GM23338 (cell line): ENCODE measurements at regions not wholly inside any gene's neighbourhood (a gene's known extent, or its start where the extent isn't known, plus 50 kb on each side); places are given as distances from the start of the nearest gene placed in this dataset.

Source experiments
- ATAC-seq: fragments of 200-7000 bp; cut with Tn5 transposase; 3 replicates; pipeline ENCODE4 v1.9.1; 2020
- DNase-seq: peaks from one replicate; pipeline ENCODE4 v3.0.0-alpha.2; 2015; ENCODE audit warnings: low spot score
- H2AFZ ChIP-seq: fragments of 200-600 bp; sonication (generic); 2 replicates; pipeline ENCODE4 v1.8.0; 2016; ENCODE audit warnings: antibody characterized with exemption, mild to moderate bottlenecking, moderate library complexity
- H3F3A ChIP-seq: fragments of 200-600 bp; sonication (generic); replicated peaks from 2 replicates; pipeline ENCODE4 v1.8.0; 2017; ENCODE audit warnings: antibody characterized with exemption, mixed run types, low read depth
- H3K27ac ChIP-seq: fragments of 200-600 bp; sonication (generic); 2 replicates; pipeline ENCODE4 v1.6.1; 2016; ENCODE audit warnings: low read depth
- H3K27me3 ChIP-seq: fragments of 200-600 bp; sonication (generic); 2 replicates; pipeline ENCODE4 v1.8.0; 2016; ENCODE audit warnings: mild to moderate bottlenecking, mixed run types, moderate library complexity; ENCODE audit not compliant: insufficient read depth
- H3K36me3 ChIP-seq: fragments of 200-600 bp; sonication (generic); 2 replicates; pipeline ENCODE4 v1.8.0; 2016; ENCODE audit warnings: mild to moderate bottlenecking; ENCODE audit not compliant: insufficient read depth
- H3K4me1 ChIP-seq: fragments of 200-600 bp; sonication (generic); 2 replicates; pipeline ENCODE4 v1.8.0; 2016; ENCODE audit warnings: mild to moderate bottlenecking, moderate library complexity; ENCODE audit not compliant: insufficient read depth
- H3K4me2 ChIP-seq: fragments of 200-600 bp; sonication (generic); 2 replicates; pipeline ENCODE4 v1.7.1; 2017; ENCODE audit warnings: mixed run types
- H3K4me3 ChIP-seq: fragments of 200-600 bp; sonication (generic); 2 replicates; pipeline ENCODE4 v1.6.1; 2016; ENCODE audit warnings: mixed run types
- H3K79me2 ChIP-seq: fragments of 200-600 bp; sonication (generic); replicated peaks from 2 replicates; pipeline ENCODE4 v1.8.0; 2017; ENCODE audit warnings: mild to moderate bottlenecking; ENCODE audit not compliant: insufficient read depth
- H3K9me2 ChIP-seq: fragments of 200-600 bp; sonication (generic); 2 replicates; pipeline ENCODE4 v1.8.0; 2017; ENCODE audit not compliant: insufficient read depth
- H4K20me1 ChIP-seq: fragments of 200-600 bp; sonication (generic); replicated peaks from 2 replicates; pipeline ENCODE4 v1.8.0; 2017; ENCODE audit warnings: mild to moderate bottlenecking; ENCODE audit not compliant: insufficient read depth
- H3K27ac Mint-ChIP-seq: 2 replicates; pipeline ENCODE4 v1.8.0; 2020; ENCODE audit warnings: inconsistent platforms, mild to moderate bottlenecking, moderate library complexity, mixed read lengths
- H3K27me3 Mint-ChIP-seq: 3 replicates; pipeline ENCODE4 v1.8.0; 2022; ENCODE audit warnings: low read depth, mild to moderate bottlenecking, moderate library complexity, mixed read lengths, inconsistent platforms; ENCODE audit not compliant: insufficient read depth, poor library complexity
- H3K36me3 Mint-ChIP-seq: 3 replicates; pipeline ENCODE4 v1.8.0; 2021; ENCODE audit warnings: low read depth, mild to moderate bottlenecking, inconsistent platforms, moderate library complexity, mixed read lengths
- H3K4me1 Mint-ChIP-seq: 3 replicates; pipeline ENCODE4 v1.8.0; 2020; ENCODE audit warnings: mild to moderate bottlenecking, inconsistent platforms, mixed read lengths
- H3K4me3 Mint-ChIP-seq: 3 replicates; pipeline ENCODE4 v1.8.0; 2021; ENCODE audit warnings: moderate library complexity, mild to moderate bottlenecking, inconsistent platforms, mixed read lengths
- H3K9me3 Mint-ChIP-seq: 3 replicates; pipeline ENCODE4 v1.8.0; 2020; ENCODE audit warnings: moderate library complexity, mild to moderate bottlenecking, inconsistent platforms, mixed read lengths
- EZH2 ChIP-seq: fragments of 200-600 bp; sonication (generic); IDR thresholded peaks from one replicate; pipeline ENCODE4 v1.8.0; 2017; ENCODE audit warnings: antibody characterized with exemption, mild to moderate bottlenecking, low read depth; ENCODE audit not compliant: unreplicated experiment
- JUNB ChIP-seq: IDR thresholded peaks from one replicate; pipeline ENCODE4 v1.6.1; 2016; ENCODE audit warnings: antibody characterized with exemption; ENCODE audit not compliant: unreplicated experiment
- NANOG ChIP-seq: IDR thresholded peaks from 2 replicates; pipeline ENCODE4 v1.6.1; 2016; ENCODE audit warnings: antibody characterized with exemption, borderline replicate concordance
- POLR2AphosphoS5 ChIP-seq: IDR thresholded peaks from 2 replicates; pipeline ENCODE4 v1.6.1; 2016; ENCODE audit warnings: antibody characterized with exemption, low read depth
- ZNF331 ChIP-seq: fragments of 250-450 bp; sonication (Bioruptor Pico); IDR thresholded peaks from 2 replicates; pipeline ENCODE4 v1.5.0; 2020; ENCODE audit warnings: low read depth, mild to moderate bottlenecking, moderate library complexity
- TF ChIP-seq, protein P1 (sequence below): IDR thresholded peaks from 2 replicates; pipeline ENCODE4 v1.6.1; 2016; ENCODE audit warnings: antibody characterized with exemption
- TF ChIP-seq, protein P2 (sequence below): IDR thresholded peaks from one replicate; pipeline ENCODE4 v1.6.1; 2018; ENCODE audit warnings: antibody characterized with exemption; ENCODE audit not compliant: unreplicated experiment

DNA sequence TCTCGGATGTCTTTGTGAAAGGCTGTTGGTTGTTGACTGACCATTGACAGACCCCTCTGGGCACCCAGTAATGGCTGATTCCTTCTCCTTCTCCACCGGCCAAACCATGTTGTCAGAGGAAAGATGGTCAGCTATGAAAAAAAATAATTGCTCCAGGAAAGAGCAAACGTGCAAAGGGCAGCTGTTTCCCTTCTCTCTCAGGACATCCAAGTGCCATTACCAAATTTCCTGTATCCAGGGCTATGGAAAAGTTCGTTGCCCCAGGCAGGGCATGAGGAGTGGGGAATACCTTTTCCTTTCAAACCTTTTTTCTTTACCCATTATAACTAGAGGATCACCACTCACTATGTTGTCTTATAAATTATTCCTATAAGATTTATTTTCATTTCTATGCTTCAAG is 321.5 kb upstream of the HNRNPA3 start:
- H3K4me1 Mint-ChIP-seq = no peaks in the 10 kb centered on the region
- H3K9me3 Mint-ChIP-seq = no peaks in the 10 kb centered on the region; the same call in 2 of the 3 replicates
- Histone ChIP-seq H4K20me1 (no peaks in the 10 kb centered on the region), H3K9me2 (no peaks in the 10 kb centered on the region), H3K4me1 (no peaks in the 10 kb centered on the region), H3K36me3 (no peaks in the 10 kb centered on the region), H3K4me3 (no peak overlapping the region), H3K27ac (no peak overlapping the region), H3F3A (no peaks in the 10 kb centered on the region), H3K79me2 (no peaks in the 10 kb centered on the region), H3K27me3 (no peaks in the 10 kb centered on the region), H2AFZ (no peak overlapping the region), H3K4me2 (no peak overlapping the region)
- no peak for TF ChIP-seq NANOG
- H3K27me3 Mint-ChIP-seq = no peaks in the 10 kb centered on the region
- H3K4me3 Mint-ChIP-seq = no peak overlapping the region
- no peak for DNase-seq
- no peak for ATAC-seq
- H3K36me3 Mint-ChIP-seq = no peaks in the 10 kb centered on the region
- no peak overlapping the region for H3K27ac Mint-ChIP-seq

DNA sequence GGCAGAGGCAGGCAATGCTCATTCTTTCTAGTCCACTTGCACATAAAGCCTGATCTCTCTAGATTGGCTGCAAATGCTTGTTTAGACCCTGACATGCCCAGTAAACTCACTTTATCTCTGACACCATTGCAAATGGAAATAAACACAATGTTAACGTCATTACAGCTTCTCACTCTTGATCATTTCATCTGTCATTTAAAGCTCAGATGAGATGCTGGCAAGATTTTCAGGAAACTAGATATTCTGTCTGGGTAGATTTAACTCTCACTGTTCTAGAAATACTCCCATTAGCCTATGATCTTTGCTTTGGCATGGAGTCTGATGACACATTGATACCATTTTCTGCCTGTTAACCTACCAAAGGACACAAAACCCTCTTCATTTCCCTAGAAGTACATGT is 320.7 kb upstream of the HNRNPA3 start:
- H3K4me3 Mint-ChIP-seq = no peak overlapping the region
- H3K4me3 ChIP-seq = no peak overlapping the region
- no peak overlapping the region for H3K27ac Mint-ChIP-seq
- ATAC-seq (no peak), DNase-seq (no peak)
- no peaks in the 10 kb centered on the region for H3K27me3 ChIP-seq
- no peaks in the 10 kb centered on the region for H3K36me3 ChIP-seq
- H3K27ac ChIP-seq = no peak overlapping the region
- H3K9me2 ChIP-seq = no peaks in the 10 kb centered on the region
- H3K4me1 Mint-ChIP-seq = no peaks in the 10 kb centered on the region
- no peaks in the 10 kb centered on the region for H4K20me1 ChIP-seq
- no peak overlapping the region for H3K4me2 ChIP-seq
- H3K36me3 Mint-ChIP-seq = no peaks in the 10 kb centered on the region
- no peaks in the 10 kb centered on the region for H3F3A ChIP-seq
- H3K9me3 Mint-ChIP-seq = no peaks in the 10 kb centered on the region; the same call in 2 of the 3 replicates
- H3K4me1 ChIP-seq = no peaks in the 10 kb centered on the region
- TF ChIP-seq ZNF331 (CRISPR knock-in tag) (no peak), EZH2 (no peak), NANOG (no peak)
- H3K79me2 ChIP-seq = no peaks in the 10 kb centered on the region
- H2AFZ ChIP-seq = no peak overlapping the region
- H3K27me3 Mint-ChIP-seq = no peaks in the 10 kb centered on the region

DNA sequence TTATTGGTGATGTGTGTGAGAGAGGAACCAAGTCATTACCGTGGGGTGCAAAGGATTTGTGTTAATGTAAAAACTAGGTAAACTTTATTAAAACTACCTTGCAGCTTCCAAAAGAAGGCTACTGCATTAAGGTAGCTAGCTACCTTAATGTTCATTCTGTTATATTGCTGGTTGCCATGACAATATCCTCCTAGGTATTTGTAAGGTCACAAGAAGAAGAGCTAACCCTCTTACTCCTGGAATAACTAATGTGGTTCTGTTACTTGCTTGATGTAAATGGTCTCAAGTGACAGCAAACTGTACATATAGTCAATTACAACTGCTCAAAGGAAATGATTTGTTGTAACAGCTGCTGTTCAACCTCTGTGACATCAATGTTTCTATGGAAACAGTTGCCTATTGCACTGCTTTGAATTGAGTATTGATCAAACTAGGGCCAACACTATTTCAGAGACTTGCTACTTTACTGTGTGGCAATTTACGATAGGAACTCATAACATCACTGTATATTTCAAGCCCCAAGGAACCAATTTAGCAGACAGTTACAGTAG is 319.8 kb upstream of the HNRNPA3 start:
- Histone ChIP-seq H3K27ac (no peak overlapping the region), H3K36me3 (no peaks in the 10 kb centered on the region), H3K9me2 (no peaks in the 10 kb centered on the region), H4K20me1 (no peaks in the 10 kb centered on the region), H2AFZ (no peak overlapping the region), H3K4me2 (no peak overlapping the region), H3F3A (no peaks in the 10 kb centered on the region), H3K79me2 (no peaks in the 10 kb centered on the region), H3K27me3 (no peaks in the 10 kb centered on the region), H3K4me3 (no peak overlapping the region), H3K4me1 (no peaks in the 10 kb centered on the region)
- Mint-ChIP-seq H3K36me3 (no peaks in the 10 kb centered on the region), H3K4me1 (no peaks in the 10 kb centered on the region), H3K27me3 (peaks cover 2% of the 10 kb centered on the region), H3K27ac (no peak overlapping the region), H3K9me3 (no peaks in the 10 kb centered on the region; the same call in 2 of the 3 replicates), H3K4me3 (no peak overlapping the region)
- ATAC-seq = no peak
- no peak for DNase-seq
- TF ChIP-seq, protein P1, sequence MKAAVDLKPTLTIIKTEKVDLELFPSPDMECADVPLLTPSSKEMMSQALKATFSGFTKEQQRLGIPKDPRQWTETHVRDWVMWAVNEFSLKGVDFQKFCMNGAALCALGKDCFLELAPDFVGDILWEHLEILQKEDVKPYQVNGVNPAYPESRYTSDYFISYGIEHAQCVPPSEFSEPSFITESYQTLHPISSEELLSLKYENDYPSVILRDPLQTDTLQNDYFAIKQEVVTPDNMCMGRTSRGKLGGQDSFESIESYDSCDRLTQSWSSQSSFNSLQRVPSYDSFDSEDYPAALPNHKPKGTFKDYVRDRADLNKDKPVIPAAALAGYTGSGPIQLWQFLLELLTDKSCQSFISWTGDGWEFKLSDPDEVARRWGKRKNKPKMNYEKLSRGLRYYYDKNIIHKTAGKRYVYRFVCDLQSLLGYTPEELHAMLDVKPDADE = no peak
- TF ChIP-seq, protein P2, sequence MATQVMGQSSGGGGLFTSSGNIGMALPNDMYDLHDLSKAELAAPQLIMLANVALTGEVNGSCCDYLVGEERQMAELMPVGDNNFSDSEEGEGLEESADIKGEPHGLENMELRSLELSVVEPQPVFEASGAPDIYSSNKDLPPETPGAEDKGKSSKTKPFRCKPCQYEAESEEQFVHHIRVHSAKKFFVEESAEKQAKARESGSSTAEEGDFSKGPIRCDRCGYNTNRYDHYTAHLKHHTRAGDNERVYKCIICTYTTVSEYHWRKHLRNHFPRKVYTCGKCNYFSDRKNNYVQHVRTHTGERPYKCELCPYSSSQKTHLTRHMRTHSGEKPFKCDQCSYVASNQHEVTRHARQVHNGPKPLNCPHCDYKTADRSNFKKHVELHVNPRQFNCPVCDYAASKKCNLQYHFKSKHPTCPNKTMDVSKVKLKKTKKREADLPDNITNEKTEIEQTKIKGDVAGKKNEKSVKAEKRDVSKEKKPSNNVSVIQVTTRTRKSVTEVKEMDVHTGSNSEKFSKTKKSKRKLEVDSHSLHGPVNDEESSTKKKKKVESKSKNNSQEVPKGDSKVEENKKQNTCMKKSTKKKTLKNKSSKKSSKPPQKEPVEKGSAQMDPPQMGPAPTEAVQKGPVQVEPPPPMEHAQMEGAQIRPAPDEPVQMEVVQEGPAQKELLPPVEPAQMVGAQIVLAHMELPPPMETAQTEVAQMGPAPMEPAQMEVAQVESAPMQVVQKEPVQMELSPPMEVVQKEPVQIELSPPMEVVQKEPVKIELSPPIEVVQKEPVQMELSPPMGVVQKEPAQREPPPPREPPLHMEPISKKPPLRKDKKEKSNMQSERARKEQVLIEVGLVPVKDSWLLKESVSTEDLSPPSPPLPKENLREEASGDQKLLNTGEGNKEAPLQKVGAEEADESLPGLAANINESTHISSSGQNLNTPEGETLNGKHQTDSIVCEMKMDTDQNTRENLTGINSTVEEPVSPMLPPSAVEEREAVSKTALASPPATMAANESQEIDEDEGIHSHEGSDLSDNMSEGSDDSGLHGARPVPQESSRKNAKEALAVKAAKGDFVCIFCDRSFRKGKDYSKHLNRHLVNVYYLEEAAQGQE = no peak
- TF ChIP-seq EZH2 (no peak), POLR2AphosphoS5 (no peak), JUNB (no peak)
